GM21723 (cell line): ENCODE measurements at regions not wholly inside any gene's neighbourhood (a gene's known extent, or its start where the extent isn't known, plus 50 kb on each side); places are given as distances from the start of the nearest gene placed in this dataset.
A peak's percentile ranks its signal among the peaks of the same experiment; 100 is the strongest.
"Not testable (repeated sequence)": the region's sequence is repeated elsewhere in the genome, so short reads cannot be mapped to it uniquely, and the experiment has no call there.

ENCODE experiments used
- ATAC-seq: cut with Tn5 transposase; IDR thresholded peaks from one replicate; pipeline ENCODE4 v1.9.1; 2021; ENCODE audit warnings: mild to moderate bottlenecking, moderate library complexity; ENCODE audit not compliant: unreplicated experiment

- ATAC-seq: peak; percentile 70
Observed at GRCh38 chr4:147096667-147097604, 151.3 kb upstream of the TTC29 start.

DNA sequence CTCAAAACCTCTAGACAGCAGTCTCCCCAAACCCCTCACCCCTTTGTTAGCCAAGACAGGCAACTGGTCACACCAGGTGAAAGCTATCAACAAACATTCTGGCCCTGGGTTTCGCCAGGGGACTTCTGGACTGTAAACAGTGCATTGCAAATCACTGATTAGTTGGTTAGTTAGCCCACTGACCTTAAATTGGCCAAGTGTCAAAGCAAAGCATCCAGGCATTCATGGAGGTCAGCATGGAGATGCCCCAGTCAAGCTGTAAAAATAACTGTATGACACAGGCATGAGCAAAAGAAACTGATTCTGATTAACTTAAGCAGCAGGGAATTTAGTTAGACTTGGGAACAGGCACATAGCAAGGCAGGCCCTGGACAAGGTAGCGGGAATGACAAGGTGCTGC, 156.0 kb upstream of the TTC29 start:
- no peak for ATAC-seq

DNA sequence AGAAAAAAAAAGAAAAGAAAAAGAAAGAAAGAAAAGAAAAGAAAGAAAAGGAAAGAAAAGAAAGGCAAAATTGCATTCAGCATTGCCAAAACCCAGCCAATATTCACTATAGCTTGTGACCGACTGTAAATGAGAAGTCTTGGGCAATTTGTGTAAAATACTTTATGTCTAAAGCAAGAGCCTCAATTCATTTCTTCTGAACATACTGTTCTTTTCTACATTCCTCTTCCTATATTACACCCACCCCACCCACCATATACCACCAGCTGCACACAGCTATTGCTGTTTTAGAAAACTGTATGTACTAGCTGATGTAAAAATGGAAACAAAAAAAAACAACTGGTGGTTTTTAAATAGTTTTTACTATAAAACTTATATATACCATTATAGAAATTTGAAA, 156.9 kb upstream of the TTC29 start:
- ATAC-seq: no peak

GRCh38 chr4:147103403-147103946, 157.8 kb upstream of the TTC29 start:
- no peak for ATAC-seq

DNA sequence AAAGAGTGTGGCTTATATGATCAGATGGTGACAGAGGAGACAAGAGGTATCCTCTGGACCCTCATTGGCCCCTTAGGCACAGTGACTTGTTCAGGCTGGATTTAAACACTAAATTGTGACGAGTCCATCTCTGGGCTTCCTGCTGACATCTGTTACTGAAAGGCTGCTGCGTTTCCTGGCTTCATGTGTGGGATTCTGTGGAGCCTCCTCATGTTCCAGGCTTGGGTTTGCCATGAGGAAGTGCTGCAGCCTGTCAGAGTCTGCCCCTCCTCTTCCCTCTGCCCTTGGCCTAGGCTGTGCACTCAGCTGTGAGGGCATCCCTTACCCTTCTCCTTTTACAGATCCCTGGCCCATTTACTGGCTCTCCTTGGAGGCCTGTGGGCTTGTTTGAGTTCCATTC, 159.1 kb upstream of the TTC29 start:
- ATAC-seq: no peak

DNA sequence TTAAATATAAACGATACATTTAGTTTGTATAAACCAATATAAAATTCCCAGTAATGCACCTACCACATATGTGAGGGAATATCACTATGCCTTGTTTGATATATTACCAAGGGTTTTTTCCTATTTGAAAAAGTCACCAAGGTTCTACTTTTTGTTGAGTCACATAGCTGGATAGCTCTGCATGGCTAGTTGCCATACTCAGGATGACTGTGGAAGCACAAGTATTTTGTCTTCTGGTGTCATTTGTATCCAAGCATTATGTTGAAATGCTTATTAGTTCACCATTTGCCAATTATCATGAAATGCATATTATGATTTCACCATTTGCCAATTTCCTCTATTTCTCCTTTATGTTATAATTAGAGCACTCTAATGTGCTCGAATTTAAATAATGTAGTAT, 162.7 kb upstream of the TTC29 start:
- no peak for ATAC-seq

DNA sequence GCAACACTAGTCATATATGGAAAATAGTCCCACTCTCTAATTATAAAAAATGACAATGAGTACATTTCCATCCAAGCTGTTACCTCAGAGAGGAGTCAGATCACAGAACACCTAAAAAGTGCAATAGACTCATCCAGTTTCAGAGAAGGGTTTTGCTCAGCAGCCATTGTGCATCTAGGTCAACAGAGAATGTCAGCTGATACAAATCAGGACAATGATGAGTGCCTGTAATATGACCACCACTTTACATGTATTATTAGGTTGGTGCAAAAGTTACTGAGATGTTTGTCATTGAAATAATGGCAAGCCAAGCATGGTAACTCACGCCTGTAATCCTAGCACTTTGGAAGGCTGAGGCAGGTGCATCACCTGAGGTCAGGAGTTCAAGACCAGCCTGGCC, 164.1 kb upstream of the TTC29 start:
- ATAC-seq: no peak

DNA sequence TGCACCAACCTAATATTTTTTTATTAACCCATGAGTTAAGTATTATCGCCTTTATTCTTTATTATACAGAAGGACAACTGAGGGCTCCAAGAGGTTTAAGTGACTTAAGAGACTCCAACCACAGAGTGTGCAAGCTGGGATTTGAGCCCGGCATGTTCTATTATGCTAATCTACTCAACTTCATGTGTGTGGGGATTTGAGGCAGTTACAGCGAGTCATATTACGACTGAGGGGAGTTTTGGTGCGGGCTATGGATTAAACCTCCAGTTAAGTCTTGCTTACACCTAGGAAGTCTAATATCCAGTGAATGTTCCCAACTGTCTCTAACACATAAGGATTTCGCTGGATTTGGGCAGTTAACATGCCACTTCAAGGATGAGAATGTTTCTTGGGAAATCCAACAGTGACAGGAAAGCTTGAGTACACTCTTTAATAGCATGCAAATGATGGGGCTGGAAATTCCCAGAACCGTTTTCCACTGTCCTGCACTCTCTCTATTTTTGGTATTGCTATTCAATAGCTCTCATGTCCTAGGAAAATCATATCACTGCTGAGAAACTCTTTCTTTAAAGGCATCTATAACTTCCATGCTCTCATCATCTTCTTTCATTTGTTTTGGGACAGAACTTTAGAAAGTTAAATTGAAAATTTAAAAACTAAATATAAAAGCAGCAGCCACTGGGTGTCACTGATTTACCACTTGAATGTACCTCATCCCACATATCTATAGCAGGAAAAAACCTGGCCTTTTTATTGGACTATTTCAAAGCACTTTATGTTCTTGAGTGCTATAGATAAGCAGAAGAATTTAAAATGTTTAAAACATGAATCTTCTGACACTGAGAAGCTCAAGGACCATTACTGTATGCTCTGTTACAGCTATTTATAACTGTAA, 165.1 kb upstream of the TTC29 start:
- no peak for ATAC-seq

DNA sequence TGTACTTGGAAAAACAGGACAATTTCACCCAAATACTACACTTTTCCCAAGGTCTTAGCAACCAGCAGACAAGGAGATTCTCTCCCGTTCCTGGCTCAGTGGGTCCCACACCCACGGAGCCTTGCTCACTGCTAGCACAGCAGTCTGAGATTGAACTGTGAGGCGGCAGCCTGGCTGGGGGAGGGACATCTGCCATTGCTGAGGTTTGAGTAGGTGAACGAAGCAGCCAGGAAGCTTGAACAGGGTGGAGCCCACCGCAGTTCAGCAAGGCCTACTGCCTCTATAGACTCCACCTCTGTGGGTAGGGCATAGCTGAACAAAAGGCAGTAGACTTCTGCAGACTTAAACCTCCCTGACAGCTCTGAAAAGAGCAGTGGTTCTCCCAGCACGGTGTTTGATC, 166.5 kb upstream of the TTC29 start:
- ATAC-seq: not testable (repeated sequence)

- ATAC-seq: no peak
Observed at GRCh38 chr4:147117431-147117830, 171.8 kb upstream of the TTC29 start.

DNA sequence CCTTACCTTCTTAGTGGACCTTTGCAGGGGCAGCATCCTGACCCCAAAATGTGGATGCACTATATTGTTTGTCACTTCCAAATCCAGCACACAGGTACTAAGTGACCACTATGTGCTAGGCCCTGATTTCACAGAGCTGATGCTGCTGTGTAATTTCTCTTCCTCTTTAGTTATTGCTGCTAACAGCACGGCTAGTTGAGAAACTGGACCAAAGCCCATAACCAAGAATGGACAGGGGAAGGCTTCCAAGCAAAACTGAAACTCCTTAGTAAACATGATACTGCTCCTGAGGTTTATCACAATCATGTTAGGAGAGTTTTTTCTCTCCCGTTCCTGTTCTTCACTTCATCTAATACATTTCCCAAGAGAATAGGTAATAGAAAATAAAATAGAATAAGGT, 172.9 kb upstream of the TTC29 start:
- ATAC-seq: no peak

DNA sequence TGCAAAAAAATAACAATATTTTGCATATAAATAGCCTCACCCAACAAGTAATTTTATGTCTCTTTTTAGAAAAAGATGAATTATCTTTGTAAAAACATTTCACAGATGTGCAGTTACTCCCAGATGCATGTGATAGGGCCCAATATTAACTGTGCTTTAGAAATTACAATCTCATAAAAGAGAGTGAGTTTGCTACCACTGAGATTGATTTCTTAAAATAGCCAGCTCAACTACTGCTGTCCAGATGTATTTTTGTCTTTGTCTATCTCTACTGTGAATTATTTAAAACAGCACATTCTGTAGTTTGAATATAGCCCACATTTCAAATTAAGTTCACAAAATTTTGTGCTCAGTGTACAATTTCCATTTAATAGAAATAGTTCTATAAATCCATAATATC, 177.0 kb upstream of the TTC29 start:
- ATAC-seq: no peak

- no peak for ATAC-seq
Observed at GRCh38 chr4:147123146-147123545, 177.5 kb upstream of the TTC29 start.

GRCh38 chr4:147128787-147129186, 183.1 kb upstream of the TTC29 start:
- no peak for ATAC-seq

DNA sequence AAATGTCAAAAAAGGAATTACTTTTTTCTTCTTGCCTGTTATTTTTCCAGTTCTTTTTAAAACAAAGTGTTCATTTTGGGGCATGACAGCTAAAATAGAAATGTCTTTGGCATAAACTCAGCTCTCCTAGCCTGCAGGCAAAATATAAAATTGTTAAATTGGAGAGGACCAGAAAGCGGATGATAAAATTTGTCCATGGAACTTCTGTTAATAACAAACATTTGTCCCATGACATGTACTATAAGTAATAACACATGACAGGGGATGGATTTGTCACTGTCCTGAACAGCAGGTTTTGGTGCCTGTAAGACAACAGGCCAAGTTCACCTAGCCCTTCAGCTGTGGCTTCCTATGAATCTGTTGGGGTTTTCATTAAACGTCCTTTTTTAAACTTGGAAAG, 184.0 kb upstream of the TTC29 start:
- no peak for ATAC-seq

DNA sequence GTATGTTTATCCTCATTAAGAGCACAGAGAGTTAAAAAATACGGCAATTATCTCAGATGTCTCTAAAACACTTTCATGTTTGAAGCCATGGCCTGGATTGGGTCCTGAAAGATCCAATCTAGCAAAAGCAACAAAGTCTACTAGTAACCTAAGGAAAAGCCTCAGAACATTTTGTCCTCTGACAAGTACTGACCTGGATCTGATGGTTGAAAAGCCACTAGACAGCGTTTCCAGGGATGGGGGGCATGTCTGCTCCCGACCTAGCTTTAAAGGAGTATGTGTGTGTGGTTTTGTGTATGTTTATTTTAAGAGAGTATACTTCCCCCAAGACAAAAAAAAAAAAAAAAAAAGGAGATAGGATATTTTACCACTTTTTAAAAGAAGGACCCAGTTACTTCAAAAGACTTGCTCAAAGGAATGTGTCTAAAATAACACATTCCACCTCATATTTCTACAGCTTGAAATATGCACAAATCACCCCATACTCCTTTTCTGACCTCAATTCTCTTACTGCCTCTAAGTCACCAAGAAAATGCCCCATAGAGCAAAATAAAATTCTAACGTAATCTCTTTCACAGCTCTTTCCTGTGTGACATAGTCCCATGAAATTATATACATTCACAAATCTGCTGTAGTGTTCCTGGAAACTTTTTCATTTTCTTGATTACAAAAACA, 189.0 kb upstream of the TTC29 start:
- ATAC-seq: no peak

- ATAC-seq: no peak
Observed at GRCh38 chr4:147136310-147136709, 190.6 kb upstream of the TTC29 start.

DNA sequence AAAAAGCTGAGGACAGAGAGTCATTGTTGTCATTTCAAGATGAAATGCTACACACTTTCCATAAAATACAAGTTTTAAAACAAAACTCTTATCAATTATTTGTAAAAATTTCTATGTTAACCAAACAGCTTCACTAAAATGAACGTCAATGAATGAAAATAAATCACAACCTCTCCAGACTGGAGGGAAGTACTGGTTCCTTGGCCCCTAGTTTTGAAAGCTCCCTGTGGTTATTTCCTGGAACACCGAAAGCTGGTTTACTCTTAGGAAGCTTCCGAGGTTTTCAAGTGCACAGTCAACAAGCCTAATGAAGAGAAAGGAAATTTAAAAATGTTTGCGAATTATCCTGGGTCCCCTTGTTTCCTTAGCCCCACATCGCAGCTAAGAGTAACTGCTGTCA, 191.1 kb upstream of the TTC29 start:
- ATAC-seq: no peak

DNA sequence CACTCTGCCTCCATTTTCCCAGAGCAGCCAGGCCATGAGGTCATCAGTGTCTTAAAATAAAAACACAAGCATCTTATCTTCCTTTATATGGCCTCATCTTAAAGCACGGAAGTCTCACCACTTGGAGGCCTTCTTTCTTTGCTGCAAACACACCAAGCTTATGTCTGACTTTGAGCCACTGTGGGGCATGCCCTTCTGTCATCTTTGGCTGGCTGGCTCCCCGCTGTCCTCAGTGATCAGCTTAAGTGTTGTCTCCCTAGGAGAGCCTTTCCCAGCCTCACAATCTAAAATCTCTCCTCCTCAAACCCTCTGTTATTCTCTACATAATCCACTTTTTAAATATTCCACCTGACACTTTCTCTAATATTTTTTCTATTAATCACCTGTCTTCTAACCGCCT, 191.6 kb upstream of the TTC29 start:
- no peak for ATAC-seq

DNA sequence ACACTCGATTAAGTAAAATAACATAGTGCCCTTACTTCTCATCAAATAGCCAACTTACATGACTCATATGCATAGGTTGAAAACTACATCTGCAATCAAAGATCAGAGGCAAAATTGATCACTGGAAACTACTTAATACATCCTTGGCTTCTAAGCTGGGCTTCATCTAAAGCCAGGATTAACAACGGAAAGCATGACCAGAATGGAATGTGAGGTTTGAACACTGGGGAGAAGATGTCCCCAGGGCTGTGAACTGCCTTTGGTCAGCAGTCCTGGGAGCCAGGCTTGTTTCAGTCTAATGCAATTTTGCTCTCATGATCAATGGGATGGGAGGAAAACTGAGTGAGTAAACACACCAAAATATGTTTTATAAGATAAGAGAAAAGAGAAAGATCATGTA, 192.5 kb upstream of the TTC29 start:
- no peak for ATAC-seq
